ENCODE measurements at regions not wholly inside any gene's neighbourhood (a gene's known extent, or its start where the extent isn't known, plus 50 kb on each side); places are given as distances from the start of the nearest gene placed in this dataset.

- BruUV-seq (replicated peaks): no TSS peak
- H3K9ac ChIP-seq (ENCODE audit: insufficient read depth in 1 of 2, low read depth in 2 of 2, low read length in 2 of 2): no peak overlapping the region
- H3K4me3 ChIP-seq: no peak overlapping the region
- FAIRE-seq (no peak), DNase-seq (ENCODE audit: extremely low read depth in 1 of 4, low spot score in 3 of 4) (no peak), ATAC-seq (no peak)
- WGBS (ENCODE audit: insufficient coverage, low coverage, missing lambda C conversion rate): 3% methylated on average over 3 of the region's 3 CpGs
- H3K79me2 ChIP-seq (ENCODE audit: control insufficient read depth, insufficient read depth, low read length): no peaks in the 10 kb centered on the region
- CTCF ChIA-PET (ENCODE audit: low intra/inter-chr PET ratio): no interaction called here
- H4K20me1 ChIP-seq (replicated peaks; ENCODE audit: control insufficient read depth, insufficient read depth, low read length): no peaks in the 10 kb centered on the region
- no peaks in the 10 kb centered on the region for H3K27me3 ChIP-seq (ENCODE audit: control insufficient read depth in 2 of 2, insufficient read depth in 2 of 2, low read length in 2 of 2)
- H2AFZ ChIP-seq (ENCODE audit: low read depth, low read length): no peak overlapping the region
- no peaks in the 10 kb centered on the region for H3K9me3 ChIP-seq (replicated peaks; ENCODE audit: control insufficient read depth, insufficient read depth, low read depth, low read length)
- H3K36me3 ChIP-seq (ENCODE audit: control insufficient read depth, insufficient read depth, low read length): no peaks in the 10 kb centered on the region
- H3K27ac ChIP-seq (ENCODE audit: extremely low read depth, low read depth, low read length): no peak overlapping the region
- intact Hi-C loops (cut with micrococcal nuclease): no loop called here
- no peak overlapping the region for H3K4me2 ChIP-seq (ENCODE audit: insufficient read depth, low read length)
- no peaks in the 10 kb centered on the region for H3K4me1 ChIP-seq (replicated peaks in 1 of 2; ENCODE audit: control insufficient read depth in 2 of 2, insufficient read depth in 2 of 2, low read length in 2 of 2)
- in situ Hi-C loops (cut with MboI): no loop called here
- no peak for TF ChIP-seq RBM34 (IDR thresholded peaks at IDR 0.05; ENCODE audit: borderline replicate concordance, insufficient read depth, low read length)
- no peak for TF ChIP-seq ZNF354B (CRISPR knock-in tag; IDR thresholded peaks at IDR 0.05)
- TF ChIP-seq PHB (CRISPR knock-in tag; IDR thresholded peaks at IDR 0.05): no peak
- TF ChIP-seq, protein P1, sequence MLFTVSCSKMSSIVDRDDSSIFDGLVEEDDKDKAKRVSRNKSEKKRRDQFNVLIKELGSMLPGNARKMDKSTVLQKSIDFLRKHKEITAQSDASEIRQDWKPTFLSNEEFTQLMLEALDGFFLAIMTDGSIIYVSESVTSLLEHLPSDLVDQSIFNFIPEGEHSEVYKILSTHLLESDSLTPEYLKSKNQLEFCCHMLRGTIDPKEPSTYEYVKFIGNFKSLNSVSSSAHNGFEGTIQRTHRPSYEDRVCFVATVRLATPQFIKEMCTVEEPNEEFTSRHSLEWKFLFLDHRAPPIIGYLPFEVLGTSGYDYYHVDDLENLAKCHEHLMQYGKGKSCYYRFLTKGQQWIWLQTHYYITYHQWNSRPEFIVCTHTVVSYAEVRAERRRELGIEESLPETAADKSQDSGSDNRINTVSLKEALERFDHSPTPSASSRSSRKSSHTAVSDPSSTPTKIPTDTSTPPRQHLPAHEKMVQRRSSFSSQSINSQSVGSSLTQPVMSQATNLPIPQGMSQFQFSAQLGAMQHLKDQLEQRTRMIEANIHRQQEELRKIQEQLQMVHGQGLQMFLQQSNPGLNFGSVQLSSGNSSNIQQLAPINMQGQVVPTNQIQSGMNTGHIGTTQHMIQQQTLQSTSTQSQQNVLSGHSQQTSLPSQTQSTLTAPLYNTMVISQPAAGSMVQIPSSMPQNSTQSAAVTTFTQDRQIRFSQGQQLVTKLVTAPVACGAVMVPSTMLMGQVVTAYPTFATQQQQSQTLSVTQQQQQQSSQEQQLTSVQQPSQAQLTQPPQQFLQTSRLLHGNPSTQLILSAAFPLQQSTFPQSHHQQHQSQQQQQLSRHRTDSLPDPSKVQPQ (CRISPR knock-in tag; IDR thresholded peaks at IDR 0.05; ENCODE audit: borderline replicate concordance): no peak
- TF ChIP-seq ELF4 (CRISPR knock-in tag; IDR thresholded peaks at IDR 0.05): no peak
- no peak for TF ChIP-seq NFXL1 (CRISPR knock-in tag; IDR thresholded peaks at IDR 0.05)
- no peak for TF ChIP-seq WHSC1 (IDR thresholded peaks at IDR 0.05; ENCODE audit: low read length)
- no peaks in the 10 kb centered on the region for H3K9me1 ChIP-seq (ENCODE audit: control insufficient read depth, insufficient read depth, low read length)
- POLR2A ChIA-PET: no interaction called here
These were observed 880.0 kb downstream of the SLC16A7 start for GRCh38 chr12:60475825-60476224.

Data from K562 (cell line).